SK-N-SH treated with all-trans-retinoic acid at 6 μM for 48 hours (cell line): ENCODE measurements at regions not wholly inside any gene's neighbourhood (a gene's known extent, or its start where the extent isn't known, plus 50 kb on each side); places are given as distances from the start of the nearest gene placed in this dataset.
"Not testable (repeated sequence)": the region's sequence is repeated elsewhere in the genome, so short reads cannot be mapped to it uniquely, and the experiment has no call there.

Source experiments
- ATAC-seq: fragments of 200-7000 bp; cut with Tn5 transposase; 3 replicates; pipeline ENCODE4 v1.9.1; 2020; ENCODE audit warnings: mild to moderate bottlenecking, moderate library complexity
- ARNTL ChIP-seq: fragments of 450-650 bp; formaldehyde crosslinking; IDR thresholded peaks from 2 replicates; pipeline ENCODE4 v1.5.0; 2020; ENCODE audit warnings: low read depth, mild to moderate bottlenecking, moderate library complexity, borderline replicate concordance
- CSDC2 ChIP-seq: fragments of 250-450 bp; sonication (Bioruptor Pico); IDR thresholded peaks from 2 replicates; pipeline ENCODE4 v1.5.0; 2020; ENCODE audit warnings: mild to moderate bottlenecking, moderate library complexity
- ESRRG ChIP-seq: fragments of 250-450 bp; sonication (Bioruptor Pico); IDR thresholded peaks from 2 replicates; pipeline ENCODE4 v1.6.1; 2021; ENCODE audit warnings: mild to moderate bottlenecking
- GLIS3 ChIP-seq: fragments of 250-450 bp; sonication (Bioruptor Pico); IDR thresholded peaks from 2 replicates; pipeline ENCODE4 v1.5.0; 2020; ENCODE audit warnings: mild to moderate bottlenecking, moderate library complexity
- ISL1 ChIP-seq: fragments of 250-450 bp; sonication (Bioruptor Pico); IDR thresholded peaks from 2 replicates; pipeline ENCODE4 v2.1.2; 2022; ENCODE audit warnings: mild to moderate bottlenecking, moderate library complexity
- OSR1 ChIP-seq: fragments of 250-450 bp; sonication (Bioruptor Pico); IDR thresholded peaks from 2 replicates; pipeline ENCODE4 v1.8.0; 2022; ENCODE audit warnings: moderate library complexity, mild to moderate bottlenecking, inconsistent platforms
- PPARA ChIP-seq: fragments of 250-450 bp; sonication (Bioruptor Pico); IDR thresholded peaks from 2 replicates; pipeline ENCODE4 v1.5.0; 2020; ENCODE audit warnings: mild to moderate bottlenecking, borderline replicate concordance
- RARB ChIP-seq: fragments of 250-450 bp; sonication (Bioruptor Pico); IDR thresholded peaks from 2 replicates; pipeline ENCODE4 v1.8.0; 2021; ENCODE audit warnings: mild to moderate bottlenecking, moderate library complexity
- SNAI2 ChIP-seq: fragments of 250-450 bp; sonication (Bioruptor Pico); IDR thresholded peaks from 2 replicates; pipeline ENCODE4 v1.5.0; 2020; ENCODE audit warnings: mild to moderate bottlenecking, moderate library complexity
- TCF4 ChIP-seq: fragments of 250-450 bp; sonication (Bioruptor Pico); IDR thresholded peaks from 2 replicates; pipeline ENCODE4 v1.8.0; 2021; ENCODE audit warnings: mild to moderate bottlenecking, moderate library complexity, borderline replicate concordance
- TOX ChIP-seq: fragments of 250-450 bp; sonication (Bioruptor Pico); IDR thresholded peaks from 2 replicates; pipeline ENCODE4 v1.8.0; 2021; ENCODE audit warnings: mild to moderate bottlenecking, moderate library complexity, borderline replicate concordance
- TSHZ2 ChIP-seq: fragments of 250-450 bp; sonication (Bioruptor Pico); IDR thresholded peaks from 2 replicates; pipeline ENCODE4 v1.5.0; 2020; ENCODE audit warnings: mild to moderate bottlenecking, moderate library complexity
- ZC3H10 ChIP-seq: fragments of 250-450 bp; sonication (Bioruptor Pico); IDR thresholded peaks from 2 replicates; pipeline ENCODE4 v1.5.1; 2021; ENCODE audit warnings: mild to moderate bottlenecking, moderate library complexity
- ZFP3 ChIP-seq: fragments of 250-450 bp; sonication (Bioruptor Pico); IDR thresholded peaks from 2 replicates; pipeline ENCODE4 v1.5.0; 2020; ENCODE audit warnings: mild to moderate bottlenecking, moderate library complexity
- ZFP30 ChIP-seq: fragments of 450-650 bp; formaldehyde crosslinking; IDR thresholded peaks from 2 replicates; pipeline ENCODE4 v1.5.0; 2022; ENCODE audit warnings: mild to moderate bottlenecking, moderate library complexity
- ZNF565 ChIP-seq: fragments of 450-650 bp; formaldehyde crosslinking; conservative IDR thresholded peaks from 2 replicates; pipeline ENCODE4 v1.5.0; 2020; ENCODE audit warnings: low read depth, mild to moderate bottlenecking, moderate library complexity
- ZNF70 ChIP-seq: fragments of 450-650 bp; formaldehyde crosslinking; IDR thresholded peaks from 2 replicates; pipeline ENCODE4 v1.5.0; 2020; ENCODE audit warnings: mild to moderate bottlenecking, moderate library complexity
- ZNF8 ChIP-seq: fragments of 450-650 bp; formaldehyde crosslinking; IDR thresholded peaks from 2 replicates; pipeline ENCODE4 v1.5.0; 2020; ENCODE audit warnings: mild to moderate bottlenecking, moderate library complexity
- TF ChIP-seq, protein P1 (sequence below): fragments of 250-450 bp; sonication (Bioruptor Pico); IDR thresholded peaks from 2 replicates; pipeline ENCODE4 v1.8.0; 2021; ENCODE audit warnings: low read depth, mild to moderate bottlenecking, moderate library complexity, borderline replicate concordance
- TF ChIP-seq, protein P2 (sequence below): fragments of 250-450 bp; sonication (Bioruptor Pico); IDR thresholded peaks from 2 replicates; pipeline ENCODE4 v1.5.1; 2020; ENCODE audit warnings: low read depth, mild to moderate bottlenecking, moderate library complexity

- no peak for ATAC-seq
- TF ChIP-seq ZNF565 (no peak), ZNF8 (CRISPR knock-in tag) (no peak), ISL1 (no peak), TCF4 (CRISPR knock-in tag) (no peak), TSHZ2 (CRISPR knock-in tag) (no peak)
- TF ChIP-seq, protein P1, sequence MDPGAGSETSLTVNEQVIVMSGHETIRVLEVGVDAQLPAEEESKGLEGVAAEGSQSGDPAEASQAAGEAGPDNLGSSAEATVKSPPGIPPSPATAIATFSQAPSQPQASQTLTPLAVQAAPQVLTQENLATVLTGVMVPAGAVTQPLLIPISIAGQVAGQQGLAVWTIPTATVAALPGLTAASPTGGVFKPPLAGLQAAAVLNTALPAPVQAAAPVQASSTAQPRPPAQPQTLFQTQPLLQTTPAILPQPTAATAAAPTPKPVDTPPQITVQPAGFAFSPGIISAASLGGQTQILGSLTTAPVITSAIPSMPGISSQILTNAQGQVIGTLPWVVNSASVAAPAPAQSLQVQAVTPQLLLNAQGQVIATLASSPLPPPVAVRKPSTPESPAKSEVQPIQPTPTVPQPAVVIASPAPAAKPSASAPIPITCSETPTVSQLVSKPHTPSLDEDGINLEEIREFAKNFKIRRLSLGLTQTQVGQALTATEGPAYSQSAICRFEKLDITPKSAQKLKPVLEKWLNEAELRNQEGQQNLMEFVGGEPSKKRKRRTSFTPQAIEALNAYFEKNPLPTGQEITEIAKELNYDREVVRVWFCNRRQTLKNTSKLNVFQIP (CRISPR knock-in tag) = no peak
Measured at GRCh38 chr9:28491121-28491520, 917.8 kb upstream of the C9orf72 start.

DNA sequence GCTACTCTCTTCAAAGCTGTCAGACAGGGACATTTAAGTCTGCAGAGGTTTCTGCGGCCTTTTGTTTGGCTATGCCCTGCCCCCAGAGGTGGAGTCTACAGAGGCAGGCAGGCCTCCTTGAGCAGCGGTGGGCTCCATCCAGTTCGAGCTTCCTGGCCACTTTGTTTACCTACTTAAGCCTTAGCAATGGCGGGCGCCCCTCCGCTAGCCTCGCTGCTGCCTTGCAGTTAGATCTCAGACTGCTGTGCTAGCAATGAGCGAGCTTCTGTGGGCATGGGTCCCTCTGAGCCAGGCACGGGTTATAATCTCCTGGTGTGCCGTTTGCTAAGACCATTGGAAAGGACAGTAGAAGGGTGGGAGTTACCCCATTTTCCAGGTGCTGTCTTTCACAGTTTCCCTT, 924.9 kb upstream of the C9orf72 start:
- ATAC-seq = not testable (repeated sequence)

DNA sequence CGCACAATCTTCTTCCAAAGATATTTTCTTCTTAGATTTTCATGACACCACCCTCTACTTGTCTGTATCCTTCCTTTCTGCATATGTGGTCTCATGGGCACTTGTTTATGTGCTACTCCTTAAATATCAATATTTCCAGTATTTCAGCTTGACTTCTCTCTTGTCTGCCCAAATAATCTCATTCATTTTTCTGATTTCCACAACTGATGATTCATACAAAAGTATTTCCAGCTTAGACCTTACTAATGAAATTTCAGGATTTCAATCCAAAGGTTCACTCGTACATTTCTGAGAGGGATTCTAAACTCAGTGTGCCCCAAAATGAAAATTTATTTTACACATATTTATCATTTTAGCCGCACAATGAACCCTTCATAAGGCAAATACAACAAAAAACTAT, 928.9 kb upstream of the C9orf72 start:
- TF ChIP-seq TOX (CRISPR knock-in tag) (no peak), ZNF70 (no peak), ARNTL (CRISPR knock-in tag) (no peak), ZC3H10 (CRISPR knock-in tag) (0 out of 2 replicates have a peak, but pooled peaks have one; percentile 2), RARB (no peak), ESRRG (CRISPR knock-in tag) (no peak)
- TF ChIP-seq, protein P2, sequence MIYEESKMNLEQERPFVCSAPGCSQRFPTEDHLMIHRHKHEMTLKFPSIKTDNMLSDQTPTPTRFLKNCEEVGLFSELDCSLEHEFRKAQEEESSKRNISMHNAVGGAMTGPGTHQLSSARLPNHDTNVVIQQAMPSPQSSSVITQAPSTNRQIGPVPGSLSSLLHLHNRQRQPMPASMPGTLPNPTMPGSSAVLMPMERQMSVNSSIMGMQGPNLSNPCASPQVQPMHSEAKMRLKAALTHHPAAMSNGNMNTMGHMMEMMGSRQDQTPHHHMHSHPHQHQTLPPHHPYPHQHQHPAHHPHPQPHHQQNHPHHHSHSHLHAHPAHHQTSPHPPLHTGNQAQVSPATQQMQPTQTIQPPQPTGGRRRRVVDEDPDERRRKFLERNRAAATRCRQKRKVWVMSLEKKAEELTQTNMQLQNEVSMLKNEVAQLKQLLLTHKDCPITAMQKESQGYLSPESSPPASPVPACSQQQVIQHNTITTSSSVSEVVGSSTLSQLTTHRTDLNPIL (CRISPR knock-in tag) = no peak
- peak; percentile 85 for ATAC-seq

GRCh38 chr9:28502741-28503140, 929.5 kb upstream of the C9orf72 start:
- peak; percentile 28; the same call in 1 of the 3 replicates for ATAC-seq
- no peak for TF ChIP-seq ARNTL (CRISPR knock-in tag)
- no peak for TF ChIP-seq GLIS3 (CRISPR knock-in tag)
- no peak for TF ChIP-seq ZC3H10 (CRISPR knock-in tag)
- no peak for TF ChIP-seq ZFP3
- TF ChIP-seq OSR1 (CRISPR knock-in tag) = no peak
- TF ChIP-seq TOX (CRISPR knock-in tag) = no peak
- no peak for TF ChIP-seq CSDC2 (CRISPR knock-in tag)
- TF ChIP-seq SNAI2 (CRISPR knock-in tag) = no peak
- TF ChIP-seq TCF4 (CRISPR knock-in tag) = no peak
- TF ChIP-seq TSHZ2 (CRISPR knock-in tag) = no peak
- TF ChIP-seq PPARA = no peak
- TF ChIP-seq ZNF565 = no peak
- TF ChIP-seq ZNF8 (CRISPR knock-in tag) = no peak
- TF ChIP-seq, protein P1 (CRISPR knock-in tag) = no peak
- TF ChIP-seq ZNF70 = no peak
- TF ChIP-seq ISL1 = no peak
- TF ChIP-seq ZFP30 (CRISPR knock-in tag) = no peak
- TF ChIP-seq RARB = no peak
